ENCODE measurements at regions not wholly inside any gene's neighbourhood (a gene's known extent, or its start where the extent isn't known, plus 50 kb on each side); places are given as distances from the start of the nearest gene placed in this dataset.
A peak's percentile ranks its signal among the peaks of the same experiment; 100 is the strongest.

- Mint-ChIP-seq H3K9me3 (peaks cover 23% of the 10 kb centered on the region), H3K27ac (no peak overlapping the region), H3K4me3 (no peak overlapping the region), H3K27me3 (no peaks in the 10 kb centered on the region), H3K36me3 (peaks cover 2% of the 10 kb centered on the region), H3K4me1 (no peaks in the 10 kb centered on the region)
- peak; percentile 14 for DNase-seq
Measured at GRCh38 chr3:18295171-18295920, 129.8 kb downstream of the SATB1 start.

DNA sequence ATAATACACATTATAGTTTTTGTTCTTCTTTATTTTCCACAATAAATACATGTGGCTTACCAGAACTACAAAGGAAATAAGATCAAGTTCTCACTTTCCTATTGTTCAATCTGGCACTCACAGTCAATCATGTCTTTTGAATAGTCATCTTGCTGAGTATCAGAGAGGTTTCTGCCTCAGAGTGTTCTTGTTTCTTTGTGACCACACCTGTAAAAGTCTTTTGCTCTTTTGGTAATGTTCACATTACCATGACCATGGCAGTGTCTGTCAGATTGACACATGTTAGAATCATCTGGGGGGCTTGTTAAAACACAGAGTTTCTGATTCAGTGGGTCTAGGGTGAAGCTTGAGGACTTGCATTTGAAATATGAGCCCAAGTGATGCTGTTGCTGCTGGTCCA, 135.0 kb downstream of the SATB1 start:
- Mint-ChIP-seq H3K27me3 (no peaks in the 10 kb centered on the region), H3K4me3 (no peak overlapping the region), H3K9me3 (no peaks in the 10 kb centered on the region), H3K4me1 (no peaks in the 10 kb centered on the region), H3K36me3 (no peaks in the 10 kb centered on the region), H3K27ac (no peak overlapping the region)
- no peak for DNase-seq

DNA sequence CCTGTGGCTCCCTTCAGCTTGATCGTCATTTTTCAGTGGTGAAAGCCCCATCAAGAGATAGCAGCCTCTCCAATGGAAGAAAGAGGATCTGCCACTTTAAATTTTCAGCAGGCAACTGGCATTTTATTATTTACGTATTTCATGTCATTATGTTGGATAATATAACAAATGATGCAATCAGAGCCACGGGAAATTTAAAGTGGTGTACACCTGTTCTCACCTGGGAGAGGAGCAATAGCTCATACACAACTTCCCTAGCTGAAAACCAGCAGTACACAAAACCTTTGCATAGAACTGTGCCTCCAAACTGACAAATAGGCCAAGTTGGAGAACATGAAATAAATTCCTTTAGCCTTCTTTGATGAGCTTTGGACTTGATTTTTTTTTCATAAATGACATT, 136.9 kb downstream of the SATB1 start:
- Mint-ChIP-seq H3K27ac (no peak overlapping the region), H3K4me1 (no peaks in the 10 kb centered on the region), H3K27me3 (no peaks in the 10 kb centered on the region), H3K4me3 (no peak overlapping the region), H3K36me3 (no peaks in the 10 kb centered on the region), H3K9me3 (no peaks in the 10 kb centered on the region)
- no peak for DNase-seq

- Mint-ChIP-seq H3K36me3 (peaks cover 1% of the 10 kb centered on the region), H3K27ac (no peak overlapping the region), H3K9me3 (no peaks in the 10 kb centered on the region), H3K4me1 (no peaks in the 10 kb centered on the region), H3K4me3 (no peak overlapping the region), H3K27me3 (peaks cover 4% of the 10 kb centered on the region)
- DNase-seq, result no peak
Measured at GRCh38 chr3:18284716-18285115, 140.4 kb downstream of the SATB1 start.

- H3K4me3 Mint-ChIP-seq, result no peak overlapping the region
Measured at GRCh38 chr3:18283680-18284079, 141.5 kb downstream of the SATB1 start.

GRCh38 chr3:18282507-18282906, 142.6 kb downstream of the SATB1 start:
- H3K4me1 Mint-ChIP-seq, result no peaks in the 10 kb centered on the region
- no peak overlapping the region for H3K4me3 Mint-ChIP-seq
- H3K9me3 Mint-ChIP-seq, result no peaks in the 10 kb centered on the region
- DNase-seq, result no peak
- H3K27me3 Mint-ChIP-seq, result peaks cover 4% of the 10 kb centered on the region
- H3K27ac Mint-ChIP-seq, result no peak overlapping the region
- peaks cover 1% of the 10 kb centered on the region for H3K36me3 Mint-ChIP-seq

More at GRCh38 chr3:18283680-18284079, 141.5 kb downstream of the SATB1 start:
- peaks cover 1% of the 10 kb centered on the region for H3K36me3 Mint-ChIP-seq
- H3K9me3 Mint-ChIP-seq, result no peaks in the 10 kb centered on the region
- peaks cover 4% of the 10 kb centered on the region for H3K27me3 Mint-ChIP-seq
- no peak for DNase-seq
- no peak overlapping the region for H3K27ac Mint-ChIP-seq
- H3K4me1 Mint-ChIP-seq, result no peaks in the 10 kb centered on the region

DNA sequence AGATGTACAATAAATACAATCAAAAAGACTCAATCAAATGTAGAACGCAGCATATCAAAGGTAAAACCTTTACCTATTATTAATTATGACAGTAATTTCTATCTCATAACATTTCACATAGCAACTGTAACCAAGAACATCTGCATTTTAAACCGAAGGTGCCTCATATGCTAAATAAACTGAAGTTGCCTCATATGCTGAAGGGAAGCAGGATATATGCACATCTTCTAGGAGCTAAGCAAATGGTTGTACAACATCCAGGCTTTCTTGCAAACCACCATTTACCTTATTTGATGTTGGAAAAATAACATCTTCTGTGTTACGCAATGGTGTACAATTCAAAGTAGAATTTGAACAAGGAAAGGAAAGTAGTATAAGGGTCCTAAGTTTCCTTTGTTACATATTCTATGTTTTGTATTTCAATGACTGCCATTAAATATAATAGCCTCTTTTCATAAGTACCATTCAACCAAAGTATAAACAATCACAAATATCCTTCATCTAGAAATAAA, 145.9 kb downstream of the SATB1 start:
- H3K9me3 Mint-ChIP-seq, result no peaks in the 10 kb centered on the region
- H3K27me3 Mint-ChIP-seq, result peaks cover 4% of the 10 kb centered on the region
- DNase-seq, result no peak
- peaks cover 1% of the 10 kb centered on the region for H3K36me3 Mint-ChIP-seq
- H3K4me1 Mint-ChIP-seq, result no peaks in the 10 kb centered on the region
- no peak overlapping the region for H3K27ac Mint-ChIP-seq
- no peak overlapping the region for H3K4me3 Mint-ChIP-seq

DNA sequence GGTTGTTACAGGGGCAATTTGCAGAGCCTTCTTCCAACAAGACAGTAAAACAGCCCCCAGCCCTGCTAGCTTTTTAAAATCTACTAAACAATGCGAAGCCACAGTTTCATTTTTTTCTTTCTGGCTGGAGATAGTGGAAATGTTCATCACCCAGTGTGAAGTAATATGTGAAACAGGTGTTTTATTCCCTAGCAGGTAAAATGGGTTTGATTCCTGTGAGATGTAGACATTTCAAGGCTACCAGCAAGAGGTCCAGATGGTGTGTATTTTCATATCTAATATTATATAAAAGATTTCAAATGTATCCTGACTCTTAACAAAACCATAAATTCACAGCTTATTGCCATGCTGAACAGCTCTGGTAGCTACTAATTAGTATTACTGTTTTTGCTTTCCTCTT, 160.3 kb downstream of the SATB1 start:
- Mint-ChIP-seq H3K4me3 (no peak overlapping the region), H3K9me3 (no peaks in the 10 kb centered on the region), H3K27ac (no peak overlapping the region), H3K36me3 (no peaks in the 10 kb centered on the region), H3K4me1 (no peaks in the 10 kb centered on the region), H3K27me3 (no peaks in the 10 kb centered on the region)
- no peak for DNase-seq

GRCh38 chr3:18264361-18264760, 160.8 kb downstream of the SATB1 start:
- H3K27ac Mint-ChIP-seq, result no peak overlapping the region
- H3K9me3 Mint-ChIP-seq, result no peaks in the 10 kb centered on the region
- no peaks in the 10 kb centered on the region for H3K36me3 Mint-ChIP-seq
- H3K4me3 Mint-ChIP-seq, result no peak overlapping the region
- DNase-seq, result no peak
- H3K27me3 Mint-ChIP-seq, result no peaks in the 10 kb centered on the region
- H3K4me1 Mint-ChIP-seq, result no peaks in the 10 kb centered on the region

- Mint-ChIP-seq H3K9me3 (no peaks in the 10 kb centered on the region), H3K36me3 (no peaks in the 10 kb centered on the region), H3K27ac (no peak overlapping the region), H3K4me1 (no peaks in the 10 kb centered on the region), H3K27me3 (no peaks in the 10 kb centered on the region), H3K4me3 (no peak overlapping the region)
- no peak for DNase-seq
Measured at GRCh38 chr3:18258492-18258891, 166.6 kb downstream of the SATB1 start.

GRCh38 chr3:18252578-18252977, 172.6 kb downstream of the SATB1 start:
- H3K9me3 Mint-ChIP-seq, result no peaks in the 10 kb centered on the region
- no peaks in the 10 kb centered on the region for H3K27me3 Mint-ChIP-seq
- H3K36me3 Mint-ChIP-seq, result no peaks in the 10 kb centered on the region
- no peak overlapping the region for H3K4me3 Mint-ChIP-seq
- H3K27ac Mint-ChIP-seq, result no peak overlapping the region
- no peak for DNase-seq
- H3K4me1 Mint-ChIP-seq, result no peaks in the 10 kb centered on the region

GRCh38 chr3:18250991-18251390, 174.1 kb downstream of the SATB1 start:
- Mint-ChIP-seq H3K4me1 (peaks cover 1% of the 10 kb centered on the region), H3K9me3 (no peaks in the 10 kb centered on the region), H3K36me3 (no peaks in the 10 kb centered on the region), H3K4me3 (no peak overlapping the region), H3K27me3 (no peaks in the 10 kb centered on the region), H3K27ac (no peak overlapping the region)
- DNase-seq, result no peak

GRCh38 chr3:18249126-18249525, 176.0 kb downstream of the SATB1 start:
- Mint-ChIP-seq H3K9me3 (no peaks in the 10 kb centered on the region), H3K4me1 (peaks cover 5% of the 10 kb centered on the region), H3K27me3 (no peaks in the 10 kb centered on the region), H3K4me3 (no peak overlapping the region), H3K36me3 (no peaks in the 10 kb centered on the region), H3K27ac (no peak overlapping the region)
- DNase-seq, result no peak

GRCh38 chr3:18247776-18248310, 177.3 kb downstream of the SATB1 start:
- no peak for DNase-seq
- H3K9me3 Mint-ChIP-seq, result no peaks in the 10 kb centered on the region
- no peaks in the 10 kb centered on the region for H3K27me3 Mint-ChIP-seq
- H3K4me3 Mint-ChIP-seq, result no peak overlapping the region
- peaks cover 5% of the 10 kb centered on the region for H3K4me1 Mint-ChIP-seq
- no peak overlapping the region for H3K27ac Mint-ChIP-seq
- H3K36me3 Mint-ChIP-seq, result no peaks in the 10 kb centered on the region

DNA sequence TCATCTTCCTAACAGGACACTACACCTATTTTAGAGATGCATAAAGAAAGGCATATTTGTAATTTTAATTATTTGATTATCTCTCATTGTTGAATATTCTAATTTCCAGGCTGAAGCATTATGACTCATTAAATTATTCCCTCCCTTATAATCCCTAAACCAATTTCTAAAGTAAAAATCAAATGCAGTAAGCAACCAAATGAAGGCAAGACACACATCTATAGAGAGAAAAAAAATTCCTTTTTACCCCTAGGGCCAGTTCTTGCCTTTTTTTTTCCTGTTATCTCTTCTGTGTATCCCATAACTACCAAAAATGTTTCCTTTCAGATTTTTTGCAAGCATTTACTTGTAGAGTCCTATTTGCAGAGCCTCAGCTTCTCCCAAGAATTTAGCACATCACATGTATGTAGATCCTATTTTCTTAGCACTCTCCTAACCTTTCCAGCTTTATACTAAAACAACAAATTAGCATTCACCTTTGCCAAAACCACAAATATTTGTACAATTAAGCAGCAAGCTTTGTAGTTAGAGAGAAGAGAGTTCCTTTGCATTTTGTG, 177.9 kb downstream of the SATB1 start:
- H3K9me3 Mint-ChIP-seq, result no peaks in the 10 kb centered on the region
- H3K36me3 Mint-ChIP-seq, result no peaks in the 10 kb centered on the region
- no peak overlapping the region for H3K4me3 Mint-ChIP-seq
- DNase-seq, result no peak
- peaks cover 5% of the 10 kb centered on the region for H3K4me1 Mint-ChIP-seq
- H3K27ac Mint-ChIP-seq, result no peak overlapping the region
- no peaks in the 10 kb centered on the region for H3K27me3 Mint-ChIP-seq
